GM12878 (cell line): ENCODE measurements at regions not wholly inside any gene's neighbourhood (a gene's known extent, or its start where the extent isn't known, plus 50 kb on each side); places are given as distances from the start of the nearest gene placed in this dataset.

Source experiments
- ATAC-seq: fragments of 200-7000 bp; cut with Tn5 transposase; 3 replicates; pipeline ENCODE4 v1.9.1; 2020; ENCODE audit warnings: mild to moderate bottlenecking, moderate library complexity
- BruUV-seq: library from RNA; stranded (reverse); fragments of 400-500 nt; replicated peaks from 2 replicates; lab custom pipeline; 2021; lab: Mats Ljungman, UMichigan
- CTCF ChIA-PET: fragments of 300-600 bp; sonication (Branson Sonifier 250); formaldehyde crosslinking; extraction: SDS; loops from one replicate; lab custom pipeline; 2021; ENCODE audit warnings: inconsistent platforms; lab: Yijun Ruan, JAX
- POLR2A ChIA-PET: fragments of 350-600 bp; formaldehyde crosslinking; extraction: SDS; loops from one replicate; lab custom pipeline; 2021; ENCODE audit warnings: inconsistent platforms; lab: Charles Lee
- RAD21 ChIA-PET: fragments of 300-600 bp; sonication (Branson Sonifier 250); formaldehyde crosslinking; loops from one replicate; lab custom pipeline; 2023; ENCODE audit warnings: antibody characterized with exemption; ENCODE audit not compliant: unreplicated experiment; lab: Charles Lee
- SMC1A ChIA-PET: fragments of 300-600 bp; sonication (Branson Sonifier 250); formaldehyde crosslinking; loops from one replicate; lab custom pipeline; 2023; ENCODE audit not compliant: unreplicated experiment, uncharacterized antibody; lab: Charles Lee
- DNase-seq: peaks from one replicate; pipeline ENCODE4 v3.0.0-alpha.2; 2011; ENCODE audit warnings: low read depth, low spot score
- FAIRE-seq: peaks from 3 replicates; lab custom pipeline; 2011; peaks lifted over from hg19 to GRCh38; lab: Jason Lieb, UNC
- H2AFZ ChIP-seq: 2 replicates; pipeline ENCODE4 v1.6.0; 2011; ENCODE audit warnings: low read depth, low read length, control low read depth; ENCODE audit not compliant: control insufficient read depth
- H3K27ac ChIP-seq: 2 replicates; pipeline ENCODE4 v1.5.1; 2011; ENCODE audit warnings: control low read depth; ENCODE audit not compliant: control insufficient read depth, insufficient read depth
- H3K27me3 ChIP-seq, 2 experiments: replicated peaks in 1 of 2; 2 replicates each; pipeline versions ENCODE4 v1.6.0 to v1.6.1; 2011; ENCODE audit warnings: low read length in 1 of 2; ENCODE audit not compliant: control insufficient read depth in 2 of 2, insufficient read depth in 2 of 2
- H3K36me3 ChIP-seq, 2 experiments: 2 replicates each; pipeline ENCODE4 v1.5.1; 2011; ENCODE audit warnings: low read length in 1 of 2; ENCODE audit not compliant: control insufficient read depth in 2 of 2, insufficient read depth in 2 of 2
- H3K4me1 ChIP-seq: 2 replicates; pipeline ENCODE4 v1.6.1; 2011; ENCODE audit warnings: mild to moderate bottlenecking, low read length, moderate library complexity, mixed read lengths; ENCODE audit not compliant: control insufficient read depth, insufficient read depth
- H3K4me2 ChIP-seq: 2 replicates; pipeline ENCODE4 v1.6.0; 2011; ENCODE audit warnings: control low read depth; ENCODE audit not compliant: control insufficient read depth, insufficient read depth
- H3K4me3 ChIP-seq: fragments of 200-600 bp; sonication (generic); 2 replicates; pipeline ENCODE4 v1.5.1; 2016
- H3K79me2 ChIP-seq: 2 replicates; pipeline ENCODE4 v1.6.0; 2011; ENCODE audit warnings: low read length; ENCODE audit not compliant: control insufficient read depth, insufficient read depth
- H3K9ac ChIP-seq: 2 replicates; pipeline ENCODE4 v1.8.0; 2011; ENCODE audit warnings: low read length, control low read depth, mixed read lengths; ENCODE audit not compliant: control insufficient read depth, insufficient read depth
- H3K9me3 ChIP-seq: replicated peaks from 3 replicates; pipeline ENCODE4 v1.5.1; 2011; ENCODE audit warnings: mild to moderate bottlenecking, low read length; ENCODE audit not compliant: control insufficient read depth, insufficient read depth
- H4K20me1 ChIP-seq: 2 replicates; pipeline ENCODE4 v1.6.0; 2011; ENCODE audit not compliant: control insufficient read depth, insufficient read depth
- BHLHE40 ChIP-seq, 2 experiments: fragments of 450-650 bp in 1 of 2; IDR thresholded peaks; 2 replicates each; pipeline ENCODE4 v1.6.1; 2011 to 2017; ENCODE audit warnings: low read depth in 2 of 2, borderline replicate concordance in 1 of 2, improper control_type of control experiment in 1 of 2, low read length in 1 of 2, mild to moderate bottlenecking in 1 of 2
- FOS ChIP-seq: IDR thresholded peaks from 3 replicates; pipeline ENCODE4 v1.6.1; 2011; ENCODE audit warnings: borderline replicate concordance; ENCODE audit not compliant: insufficient read length; ENCODE audit errors: extremely low read depth
- FOXK2 ChIP-seq: fragments of 450-650 bp; IDR thresholded peaks from 2 replicates; pipeline ENCODE4 v1.6.1; 2017; ENCODE audit warnings: mild to moderate bottlenecking, moderate library complexity
- NBN ChIP-seq: fragments of 450-650 bp; IDR thresholded peaks from 2 replicates; pipeline ENCODE4 v1.6.1; 2016
- NFYB ChIP-seq: IDR thresholded peaks from 2 replicates; pipeline ENCODE4 v1.6.1; 2011; ENCODE audit warnings: low read depth, mild to moderate bottlenecking, low read length, improper control_type of control experiment, moderate library complexity; ENCODE audit not compliant: insufficient read depth
- NR2F1 ChIP-seq: fragments of 450-650 bp; conservative IDR thresholded peaks from 2 replicates; pipeline ENCODE4 v1.6.1; 2017; ENCODE audit warnings: mild to moderate bottlenecking
- RCOR1 ChIP-seq: conservative IDR thresholded peaks from 2 replicates; pipeline ENCODE4 v1.6.1; 2012; ENCODE audit warnings: low read depth, low read length, improper control_type of control experiment
- REST ChIP-seq: IDR thresholded peaks from 2 replicates; pipeline ENCODE4 v1.6.1; 2012; ENCODE audit warnings: mild to moderate bottlenecking, low read depth, low read length
- SIX5 ChIP-seq: IDR thresholded peaks from 2 replicates; pipeline ENCODE4 v1.6.1; 2011; ENCODE audit warnings: mild to moderate bottlenecking, low read depth, low read length, moderate library complexity; ENCODE audit not compliant: severe bottlenecking
- TBL1XR1 ChIP-seq: IDR thresholded peaks from 2 replicates; pipeline ENCODE4 v1.6.1; 2012; ENCODE audit warnings: low read depth, low read length, improper control_type of control experiment
- ZBED1 ChIP-seq: IDR thresholded peaks from 2 replicates; pipeline ENCODE4 v1.6.1; 2016; ENCODE audit warnings: borderline replicate concordance
- WGBS: methylation state at CpG from one replicate; pipeline ENCODE4 v1.1.6; 2016; ENCODE audit warnings: low lambda C conversion rate; ENCODE audit not compliant: insufficient replicate concordance, insufficient coverage; ENCODE audit errors: missing lambda C conversion rate; 5-methylcytosine and 5-hydroxymethylcytosine counted together
- in situ Hi-C: fragments of 300-500 bp; cut with MboI; formaldehyde crosslinking; loops from 9 replicates; pipeline ENCODE4 v1.14.3; 2018; ENCODE audit warnings: mixed read lengths
- intact Hi-C: fragments of 100-400 bp; cut with micrococcal nuclease; formaldehyde crosslinking; loops from one replicate; pipeline ENCODE4 v1.14.2; 2022; ENCODE audit not compliant: unreplicated experiment

GRCh38 chr18:64717026-64717425 is 568.1 kb upstream of the LINC00305 start:
- 6% methylated on average over 2 of the region's 2 CpGs for WGBS
- H3K27me3 ChIP-seq: no peaks in the 10 kb centered on the region
- TF ChIP-seq BHLHE40 (IDR thresholded peaks at IDR 0.05; ENCODE audit: borderline replicate concordance in 1 of 2, low read depth in 2 of 2, low read length in 1 of 2) (no peak), NBN (no peak), ZBED1 (no peak), NR2F1 (no peak), NFYB (no peak), RCOR1 (no peak), FOXK2 (no peak), SIX5 (no peak), FOS (no peak), REST (no peak), TBL1XR1 (no peak)
- TF ChIP-seq, all 136 proteins: peak for 0
- DNase-seq (no peak), ATAC-seq (no peak), FAIRE-seq (no peak)
- no peaks in the 10 kb centered on the region for H3K36me3 ChIP-seq
- H3K27ac ChIP-seq: no peak overlapping the region
- ChIA-PET RAD21 (no interaction called here), POLR2A (no interaction called here), SMC1A (no interaction called here), CTCF (no interaction called here)
- H3K4me1 ChIP-seq: no peaks in the 10 kb centered on the region
- in situ Hi-C loops: no loop called here
- H3K79me2 ChIP-seq: no peaks in the 10 kb centered on the region
- no peak overlapping the region for H3K9ac ChIP-seq
- intact Hi-C loops: no loop called here
- H4K20me1 ChIP-seq: no peaks in the 10 kb centered on the region
- BruUV-seq: no TSS peak
- no peak overlapping the region for H3K4me2 ChIP-seq
- no peaks in the 10 kb centered on the region for H3K9me3 ChIP-seq
- no peak overlapping the region for H2AFZ ChIP-seq
- H3K4me3 ChIP-seq: no peak overlapping the region
